ENCODE measurements at regions not wholly inside any gene's neighbourhood (a gene's known extent, or its start where the extent isn't known, plus 50 kb on each side); places are given as distances from the start of the nearest gene placed in this dataset.

DNA sequence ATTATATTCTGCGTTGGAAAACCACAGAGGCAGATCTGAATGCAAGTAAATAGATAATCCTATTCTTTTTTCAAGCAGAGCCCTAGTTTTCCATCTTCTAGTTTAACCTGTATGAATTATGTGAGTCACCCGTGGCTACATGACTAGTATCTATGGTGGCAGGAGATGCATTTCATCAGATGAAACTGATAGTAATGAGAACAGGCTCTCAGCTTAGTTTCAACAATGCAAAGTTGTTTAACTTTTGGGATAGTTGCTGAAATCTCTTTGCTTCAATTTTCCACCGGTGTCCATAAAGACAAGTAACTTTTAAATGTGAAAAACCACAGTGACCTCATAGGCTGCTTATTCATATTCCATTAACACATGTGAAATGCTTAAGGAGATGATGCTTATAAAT, 1317.4 kb upstream of the TENM3 start:
- DNase-seq, result no peak

DNA sequence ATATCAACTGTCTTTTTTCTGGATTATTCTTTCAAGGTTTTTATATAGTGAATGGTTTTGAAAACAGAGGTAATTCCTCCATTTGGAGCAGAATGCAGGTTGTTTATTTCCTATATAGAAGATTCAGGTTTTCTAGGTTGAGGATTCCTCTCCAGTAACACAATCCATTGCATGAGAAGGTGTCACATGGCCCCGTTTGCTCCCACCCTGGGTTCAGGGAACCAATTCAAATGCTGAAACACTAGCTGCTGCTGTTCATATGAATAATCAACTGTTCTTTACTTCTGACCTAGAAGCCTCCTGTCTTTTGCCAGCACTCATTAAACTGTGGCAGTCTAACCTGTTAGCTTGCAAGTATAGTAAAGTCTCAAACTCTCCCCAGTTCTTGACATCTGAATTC, 1316.9 kb upstream of the TENM3 start:
- DNase-seq, result no peak

DNA sequence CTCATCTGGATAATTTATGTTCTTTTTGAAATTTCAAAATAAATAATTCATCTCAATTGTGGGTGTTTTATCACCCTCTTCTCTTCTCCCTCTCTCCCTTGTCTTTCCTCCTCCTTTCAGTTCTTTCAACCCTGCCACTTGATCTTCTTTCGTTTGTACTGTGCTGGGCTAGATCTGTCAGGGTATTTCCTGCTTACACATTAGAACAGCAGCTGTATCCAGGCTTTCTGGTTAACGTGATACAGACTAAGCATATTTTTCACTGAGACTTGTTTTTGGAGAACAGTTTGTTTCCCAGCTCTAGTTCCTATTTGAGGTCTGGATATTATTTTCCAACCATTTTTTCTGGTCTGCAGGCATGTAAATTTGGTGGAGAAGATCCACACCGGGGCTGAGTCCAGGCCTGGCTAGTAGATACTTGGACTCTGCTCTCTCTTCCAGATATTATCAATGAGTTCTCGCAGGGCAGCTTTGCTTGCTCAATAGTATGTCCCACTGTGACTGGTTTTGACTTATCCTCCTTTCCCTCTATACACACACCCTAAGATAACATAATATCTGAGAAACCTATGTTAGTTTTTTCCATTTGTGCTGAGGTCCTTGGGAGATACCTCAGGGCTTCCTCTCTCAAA, 1310.7 kb upstream of the TENM3 start:
- DNase-seq, result no peak

DNA sequence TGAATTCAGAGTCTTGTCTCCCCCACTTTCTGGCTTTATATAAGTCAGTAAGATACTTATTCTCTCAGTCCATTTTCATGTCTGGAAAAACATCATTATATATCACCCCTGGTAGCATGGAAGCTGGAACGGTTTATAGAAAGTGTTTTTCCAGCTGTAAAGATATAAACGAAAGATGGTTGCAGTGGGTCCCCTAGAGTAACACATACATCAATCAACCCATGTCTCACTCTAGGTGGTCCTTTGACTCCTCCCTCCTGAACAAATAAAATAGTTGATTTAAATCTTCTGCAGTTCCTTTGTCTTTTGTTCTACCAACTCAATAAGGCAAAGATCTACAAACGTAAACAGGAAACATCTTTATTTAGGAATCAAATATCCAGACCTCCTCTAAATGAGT, 1306.1 kb upstream of the TENM3 start:
- DNase-seq, result no peak

DNA sequence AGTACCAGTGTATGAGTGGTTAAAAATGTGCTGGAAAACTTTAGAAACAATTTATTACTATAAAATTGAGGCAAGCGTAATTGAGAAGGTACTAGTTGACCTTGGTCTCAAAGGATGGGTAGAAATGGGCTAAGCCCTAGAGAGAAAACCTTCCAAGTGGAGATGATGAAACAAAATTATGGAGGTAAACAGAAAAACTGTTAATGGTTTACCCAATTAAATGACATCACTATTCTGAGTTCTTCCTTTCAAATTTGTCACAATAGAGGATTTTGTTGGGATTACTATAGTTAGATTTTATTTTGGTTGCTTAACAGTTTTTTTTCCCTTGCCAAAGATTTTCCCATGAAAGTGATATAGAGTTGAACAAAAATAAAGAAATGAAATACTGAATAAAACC, 1302.5 kb upstream of the TENM3 start:
- DNase-seq, result no peak

DNA sequence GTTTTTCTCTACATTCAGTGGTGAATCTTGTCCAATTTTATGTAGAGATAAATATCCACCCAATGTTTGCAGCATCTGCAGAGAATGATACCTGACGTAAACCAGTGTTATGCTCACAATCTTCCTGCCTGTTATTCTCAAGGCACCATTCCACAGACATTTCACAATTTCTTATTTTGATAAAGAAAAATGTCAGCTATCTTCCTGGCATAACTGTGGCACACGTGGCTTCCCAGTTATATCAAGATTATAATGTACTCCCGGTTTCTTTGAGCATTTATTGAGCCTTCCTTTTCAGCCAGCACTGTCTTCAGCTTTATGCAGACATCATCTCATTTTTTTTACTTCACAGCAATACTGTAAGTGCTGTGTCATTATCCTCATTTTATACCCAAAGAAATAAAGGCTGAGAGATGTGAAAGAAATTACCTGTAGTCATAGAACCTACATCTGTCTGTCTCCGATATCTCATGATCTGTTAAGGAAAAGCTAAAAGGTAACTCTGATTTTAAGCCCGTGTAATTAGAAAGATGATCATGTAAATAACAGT, 1300.8 kb upstream of the TENM3 start:
- DNase-seq, result no peak

DNA sequence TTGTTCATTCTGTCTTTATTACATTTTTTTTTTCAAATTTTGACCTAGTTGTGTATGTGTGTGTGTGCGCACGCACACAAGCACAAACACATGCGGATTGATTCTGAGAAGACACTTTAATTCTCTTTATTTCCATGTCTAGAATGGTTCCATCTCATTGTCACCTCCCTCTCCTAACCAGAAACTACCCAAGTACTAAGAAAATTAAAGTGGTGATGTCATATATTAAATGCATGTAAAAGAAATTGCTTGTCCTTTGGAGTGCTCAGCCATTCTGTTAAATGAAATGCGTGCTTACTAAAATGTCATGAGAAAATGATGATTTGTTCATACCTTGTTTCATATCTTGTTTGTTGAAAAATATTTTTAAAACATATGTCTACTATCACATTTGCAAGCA, 1297.0 kb upstream of the TENM3 start:
- no peak for DNase-seq

DNA sequence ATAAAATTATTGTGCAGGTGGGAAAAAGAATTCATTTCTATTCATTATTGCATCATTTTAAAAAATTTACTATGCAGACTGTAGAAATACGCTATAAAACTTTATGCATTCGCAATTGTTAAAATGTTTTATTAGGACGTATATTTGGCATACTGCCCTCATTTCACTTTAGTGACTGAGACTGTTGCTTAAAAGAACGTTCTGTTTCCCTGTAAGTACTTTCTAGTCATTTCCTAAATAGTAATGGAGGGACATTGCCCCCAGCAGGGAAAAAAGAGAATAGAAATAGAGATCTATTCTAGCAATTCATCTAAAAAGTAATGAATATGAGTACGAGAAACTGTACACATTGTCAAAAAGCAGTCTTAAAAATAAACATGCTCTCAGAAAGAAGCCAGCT, 1295.8 kb upstream of the TENM3 start:
- no peak for DNase-seq

DNA sequence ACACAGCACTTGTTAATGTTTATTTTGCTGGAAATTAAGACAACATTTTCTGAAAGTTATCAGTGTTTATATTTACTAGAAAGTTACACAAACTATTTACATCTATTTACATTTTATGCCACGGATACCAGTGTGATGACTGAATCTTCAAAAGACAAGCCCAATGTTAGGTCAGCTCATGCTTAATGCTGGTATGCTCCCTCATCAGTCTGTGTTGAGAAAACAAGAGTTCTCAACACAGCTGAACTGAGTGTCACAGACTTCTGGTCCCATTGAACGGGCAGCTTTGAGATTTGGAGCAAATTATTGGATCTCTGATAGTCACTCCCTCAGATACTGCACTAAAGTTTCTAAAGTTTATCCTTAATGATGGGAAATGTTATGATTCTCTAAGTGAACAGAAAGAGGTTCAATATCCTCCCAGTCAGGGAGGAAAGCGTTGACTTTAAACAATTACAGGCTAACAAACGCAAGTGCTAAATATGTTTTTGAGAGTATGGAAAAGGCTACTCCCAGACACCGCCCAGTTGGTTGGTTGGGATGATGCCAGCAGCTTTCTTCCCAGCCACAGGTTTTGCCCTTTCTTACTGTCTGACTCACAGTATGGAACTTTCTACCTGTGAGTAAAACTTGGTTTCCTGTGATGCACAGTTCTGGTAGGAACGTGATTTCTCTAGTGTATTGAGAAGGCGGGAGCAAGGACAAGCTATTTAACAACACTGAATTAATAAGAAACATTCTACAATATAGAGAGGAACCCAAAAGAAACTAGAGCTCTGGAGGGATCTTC, 1293.6 kb upstream of the TENM3 start:
- no peak for DNase-seq

DNA sequence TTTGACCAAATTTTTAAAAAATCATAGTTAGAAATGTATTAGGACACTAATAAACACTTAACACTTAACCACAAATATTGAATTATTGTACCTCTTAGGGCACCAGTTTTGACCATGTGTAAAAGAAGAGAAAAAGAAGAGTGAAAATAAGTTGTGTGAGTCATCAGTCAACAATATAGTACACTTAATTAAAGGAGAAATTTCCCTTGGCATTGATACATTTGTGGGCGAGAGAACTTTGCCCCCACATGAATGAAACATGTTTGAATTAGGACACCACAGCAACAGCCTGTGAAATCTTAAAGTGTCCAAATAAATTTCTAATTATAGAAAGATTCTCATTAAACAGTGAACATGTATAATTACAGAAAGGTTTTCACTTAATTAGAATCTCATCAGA, 1292.8 kb upstream of the TENM3 start:
- DNase-seq, result no peak

DNA sequence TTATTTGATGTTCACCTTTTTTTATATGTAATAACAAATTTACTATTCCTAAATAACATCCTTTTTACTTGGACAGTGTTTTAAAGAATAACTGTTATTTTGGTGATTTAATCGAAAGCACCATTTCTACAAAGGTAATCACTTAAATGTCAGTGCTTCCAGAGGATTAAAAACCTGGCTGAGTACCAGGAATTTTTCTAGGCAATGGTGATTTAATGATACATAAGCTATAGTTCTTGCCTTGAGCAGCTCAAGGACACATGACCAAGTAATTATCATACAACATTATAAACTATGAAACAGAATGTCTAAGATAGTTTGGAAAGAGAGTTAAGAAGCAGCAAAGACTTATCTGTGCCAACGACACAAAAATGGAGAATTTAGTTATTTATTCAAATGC, 1291.9 kb upstream of the TENM3 start:
- DNase-seq, result no peak

DNA sequence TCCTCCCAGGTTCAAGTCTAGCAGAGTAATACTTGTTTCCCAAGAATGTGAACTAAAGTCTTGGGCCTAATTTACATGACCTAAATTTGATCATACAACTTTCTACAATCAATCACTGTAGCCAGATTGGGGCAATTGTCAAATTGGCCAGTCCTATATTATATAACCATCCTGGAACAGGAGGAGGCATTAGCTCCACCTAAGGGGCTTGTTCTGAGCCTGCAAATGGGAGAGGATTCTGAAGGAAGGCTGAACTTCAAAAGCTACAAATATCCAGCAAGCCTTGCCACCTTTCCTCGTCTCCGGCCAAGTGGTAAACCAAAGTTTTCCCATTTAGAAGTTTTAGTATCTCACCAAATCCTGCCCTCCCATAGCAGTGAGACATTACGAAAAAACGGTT, 1289.6 kb upstream of the TENM3 start:
- DNase-seq, result no peak

DNA sequence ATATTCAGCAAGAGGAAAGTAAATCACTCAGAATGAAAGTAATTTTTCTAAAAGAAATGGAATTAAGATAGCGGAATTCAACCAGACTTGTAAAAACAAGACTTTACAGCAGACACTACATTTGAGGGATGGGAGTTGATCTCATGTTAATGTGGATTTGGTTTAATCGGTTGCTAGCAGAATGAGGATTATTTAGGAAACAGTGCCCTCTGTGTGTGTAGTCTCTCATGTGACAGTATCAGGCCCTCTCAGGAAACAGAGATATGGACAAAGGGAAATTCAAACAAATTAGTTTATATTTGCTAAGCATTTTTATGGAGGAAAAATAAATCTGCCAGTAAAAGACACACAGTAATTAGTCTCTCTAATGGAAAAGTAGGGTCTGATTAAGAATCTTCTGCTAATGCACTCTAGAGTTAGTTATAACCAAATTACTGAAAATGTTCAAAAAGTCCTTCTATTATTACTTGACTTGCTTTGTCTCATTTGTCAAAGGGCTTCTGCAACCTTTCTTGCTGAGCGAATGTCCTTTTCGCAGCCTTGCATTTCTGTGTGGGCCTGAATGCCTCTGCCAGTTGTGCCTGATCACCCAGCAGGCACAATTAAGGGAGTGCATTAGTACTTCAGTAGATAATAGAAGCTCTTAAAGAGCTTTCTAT, 1282.3 kb upstream of the TENM3 start:
- no peak for DNase-seq

DNA sequence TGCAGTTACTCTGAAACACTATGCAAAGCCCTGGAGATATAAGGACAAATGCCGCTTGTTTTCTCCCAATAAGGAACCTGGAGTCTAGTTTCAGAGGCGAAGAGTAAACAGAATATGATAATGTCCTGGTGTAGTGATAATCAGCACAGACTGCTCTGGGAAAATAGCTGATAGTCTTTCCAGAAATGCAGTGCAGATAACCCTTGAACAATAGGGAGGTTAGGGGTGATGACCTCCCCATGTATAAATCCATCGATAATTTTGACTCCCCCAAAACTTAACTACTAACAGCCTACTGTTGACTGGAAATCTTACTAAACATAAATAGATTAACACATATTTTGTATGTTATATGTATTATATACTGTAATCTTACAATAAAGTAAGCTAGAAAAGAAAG, 1280.9 kb upstream of the TENM3 start:
- DNase-seq, result no peak

DNA sequence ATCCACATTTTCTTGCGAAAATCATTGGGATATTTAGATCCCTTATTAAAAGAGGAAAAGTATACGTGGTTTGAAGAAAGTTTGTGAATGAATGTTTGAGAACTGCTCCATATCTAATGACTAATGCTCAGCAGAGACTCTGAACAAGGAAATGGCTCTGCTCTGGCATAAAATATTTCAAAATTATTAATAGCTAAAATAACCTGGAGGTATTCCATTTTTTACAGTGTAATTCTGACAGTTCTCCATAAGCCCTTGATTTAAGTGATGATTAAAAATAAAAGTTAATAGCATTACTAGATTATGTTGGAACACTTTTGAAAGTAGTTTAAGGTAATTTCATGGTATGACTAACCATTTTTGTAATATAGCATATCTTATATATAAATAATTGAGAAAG, 1276.9 kb upstream of the TENM3 start:
- DNase-seq, result no peak

DNA sequence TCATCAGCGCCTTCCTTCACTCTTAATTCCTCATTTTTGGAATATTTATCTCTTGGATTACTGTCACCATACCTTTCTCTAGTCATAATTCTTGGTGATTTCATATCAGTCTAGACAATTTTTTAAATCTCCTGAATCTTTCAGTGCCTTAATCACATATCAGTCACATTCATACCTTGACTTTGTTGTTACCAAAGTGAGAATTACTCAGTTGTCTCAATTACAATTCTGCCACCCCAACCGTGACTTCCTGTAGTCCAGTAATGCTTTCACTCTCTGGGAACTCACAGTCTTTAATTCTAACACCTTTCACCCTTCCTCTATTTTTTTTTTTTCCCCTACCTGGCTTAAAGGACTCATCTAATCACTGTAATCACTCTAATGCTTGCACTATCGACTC, 1275.3 kb upstream of the TENM3 start:
- no peak for DNase-seq

DNA sequence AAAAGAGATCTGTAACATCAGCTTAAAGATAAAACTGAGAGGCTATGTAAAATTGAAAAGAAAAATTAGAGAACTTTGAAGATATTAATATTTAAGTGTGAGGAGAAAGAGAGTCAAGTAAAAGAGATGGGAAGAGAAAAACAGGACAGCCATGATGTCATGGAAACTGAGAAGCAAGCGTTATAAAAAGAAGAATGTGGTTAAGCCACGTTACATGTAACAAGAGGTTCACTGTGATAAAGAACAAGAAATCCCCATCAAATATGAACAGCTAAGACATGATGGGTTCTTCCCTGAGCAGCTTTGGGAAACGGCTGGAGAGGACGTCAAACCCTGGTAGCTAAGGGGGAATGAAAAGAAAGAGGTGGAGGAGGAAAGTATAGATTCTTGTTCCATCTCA, 1269.3 kb upstream of the TENM3 start:
- no peak for DNase-seq

DNA sequence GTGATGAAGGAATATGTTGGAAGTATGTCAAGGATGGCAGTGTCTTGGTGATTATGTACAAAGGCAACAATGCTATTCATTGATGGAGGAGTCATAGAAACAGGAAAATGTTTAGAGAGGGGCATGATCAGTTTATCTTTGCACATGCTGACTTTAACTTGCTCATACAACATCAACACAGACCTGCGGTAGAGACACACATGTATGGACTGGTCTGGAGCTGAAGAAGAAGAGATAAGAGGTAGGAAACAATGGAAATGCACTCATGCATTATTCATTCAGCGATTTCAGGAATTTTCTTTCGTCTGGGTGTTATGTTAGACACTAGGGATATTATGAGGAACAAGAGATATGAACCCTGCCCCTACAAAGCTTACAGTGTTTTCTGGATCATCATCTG, 1252.3 kb upstream of the TENM3 start:
- DNase-seq, result no peak

DNA sequence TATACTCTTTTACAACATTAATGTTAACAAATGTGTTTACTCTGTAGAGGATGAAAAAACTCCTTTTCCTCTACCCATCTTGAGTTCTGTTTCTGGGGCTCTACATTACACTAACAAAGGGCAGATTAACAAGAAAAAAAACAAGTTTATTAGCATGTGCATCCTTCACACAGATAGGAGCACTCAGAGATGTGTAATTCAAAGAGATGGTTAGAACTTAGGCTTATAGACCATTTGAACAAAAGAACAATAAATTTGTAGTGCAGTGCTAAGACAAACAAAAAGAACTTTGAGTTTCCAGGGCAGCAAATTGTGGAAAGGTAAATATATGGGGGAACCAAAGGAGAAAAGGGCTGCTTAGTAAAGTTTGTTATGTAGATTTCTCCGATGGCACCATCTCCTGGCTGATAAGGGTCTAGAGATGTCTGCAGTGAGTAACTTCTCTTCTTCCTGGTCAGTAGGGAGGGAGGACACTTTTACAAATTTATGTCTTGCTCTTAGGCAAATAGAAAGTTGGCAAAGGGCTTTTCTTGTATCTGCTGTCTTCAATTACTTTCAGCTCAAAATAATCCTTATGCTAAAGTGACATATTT, 1249.9 kb upstream of the TENM3 start:
- no peak for DNase-seq

DNA sequence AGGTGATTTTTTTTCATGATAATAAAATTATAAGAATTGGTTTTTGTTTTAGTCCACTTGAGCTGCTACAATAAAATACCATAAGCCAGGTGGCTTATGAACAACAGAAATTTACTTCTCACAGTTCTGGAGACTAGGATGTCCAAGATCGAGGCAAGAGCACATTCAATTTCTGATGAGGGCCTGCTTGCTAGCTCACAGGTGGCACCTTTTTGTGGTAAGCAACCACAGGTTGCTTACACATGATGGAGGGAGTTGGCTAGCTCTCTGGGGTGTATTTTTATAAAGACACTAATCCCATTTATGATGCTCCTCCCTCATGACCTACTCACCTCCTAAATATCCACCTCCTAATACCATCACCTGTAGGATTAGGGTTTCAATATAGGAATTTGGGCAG, 1248.5 kb upstream of the TENM3 start:
- no peak for DNase-seq

DNA sequence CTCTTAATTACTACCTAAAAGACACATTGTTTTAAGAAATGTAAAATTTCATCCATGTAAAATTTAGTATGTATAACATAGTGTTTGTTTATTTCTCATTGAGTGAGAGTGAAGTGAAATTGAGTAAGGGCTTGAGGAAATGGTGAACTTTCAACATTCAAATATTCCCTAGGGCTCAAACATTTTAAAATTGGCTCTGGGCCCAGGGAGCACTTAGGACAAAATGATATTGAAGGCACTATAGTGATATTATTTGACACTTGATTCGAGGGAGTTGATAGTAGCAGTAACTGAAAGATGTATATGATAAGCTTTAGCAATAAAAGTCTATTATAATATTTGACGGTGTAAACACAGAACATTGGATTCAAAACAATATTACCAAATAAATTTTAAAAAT, 1244.0 kb upstream of the TENM3 start:
- no peak for DNase-seq

DNA sequence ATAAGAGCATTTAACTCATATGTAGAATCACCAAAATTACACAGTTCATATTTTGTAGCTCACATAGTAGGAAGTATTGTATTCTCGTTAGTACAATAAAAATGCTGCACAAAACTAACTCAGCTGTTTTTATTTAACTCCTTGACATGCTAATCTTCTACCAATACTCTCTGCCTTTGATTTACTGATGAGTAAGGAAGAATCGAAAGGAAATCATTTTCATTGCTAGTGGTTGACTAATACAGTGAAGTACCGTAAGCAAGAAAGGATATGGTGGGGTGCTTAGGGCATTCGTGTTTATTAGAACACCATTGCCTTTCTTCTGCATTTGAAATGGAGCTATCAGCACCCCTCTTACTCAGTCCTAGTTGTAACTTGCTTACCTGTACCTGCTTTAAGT, 1239.1 kb upstream of the TENM3 start:
- DNase-seq, result no peak

DNA sequence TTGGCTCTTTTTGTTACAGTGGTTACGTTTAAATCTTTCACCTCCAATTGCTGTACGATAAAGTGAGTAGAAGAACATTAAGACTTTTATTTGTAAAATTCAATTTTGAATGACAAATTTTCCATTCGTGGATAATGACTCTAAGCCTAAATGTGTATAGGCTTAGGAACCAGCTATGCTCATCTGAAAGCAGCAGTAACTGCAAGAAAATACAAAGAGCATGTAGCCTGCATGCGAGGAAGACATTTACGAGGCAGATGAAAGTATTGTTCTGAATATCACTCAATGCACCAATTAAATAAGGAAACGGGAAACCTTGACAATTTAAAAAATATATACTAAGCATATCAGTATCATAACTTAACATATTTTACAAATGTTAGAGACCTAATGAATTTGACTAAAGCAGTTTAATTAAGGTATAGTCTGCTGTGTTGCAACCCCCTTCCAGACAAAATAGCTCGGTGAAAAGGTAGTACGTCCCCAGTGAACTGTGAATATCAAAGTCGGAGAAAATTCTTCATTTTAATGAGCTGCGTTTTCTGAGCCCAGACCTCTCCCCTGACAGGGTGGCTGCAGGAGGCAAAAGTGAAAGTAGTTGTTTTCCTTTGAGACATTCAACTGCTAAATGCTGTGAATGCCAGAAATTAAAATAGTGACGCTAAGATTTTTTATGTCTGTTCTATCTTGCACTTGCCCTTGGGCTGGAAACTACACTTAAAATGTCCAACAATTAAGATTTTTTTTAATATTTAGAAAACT, 1236.5 kb upstream of the TENM3 start:
- DNase-seq, result no peak

Data from bone marrow (tissue), 2 donors.